A673 (cell line): ENCODE measurements at regions not wholly inside any gene's neighbourhood (a gene's known extent, or its start where the extent isn't known, plus 50 kb on each side); places are given as distances from the start of the nearest gene placed in this dataset.

ENCODE experiments used
- EZH2 ChIP-seq: fragments of 200-600 bp; sonication (generic); IDR thresholded peaks from 2 replicates; pipeline ENCODE4 v1.6.1; 2017; ENCODE audit warnings: borderline replicate concordance, low read depth, mild to moderate bottlenecking, mixed read lengths, antibody characterized with exemption, low read length; ENCODE audit not compliant: poor library complexity, severe bottlenecking
- TF ChIP-seq, protein P1 (sequence below): fragments of 300-800, 200-600 bp; sonication (generic); conservative IDR thresholded peaks from 2 replicates; pipeline ENCODE4 v1.5.1; 2017; ENCODE audit warnings: low read depth, mild to moderate bottlenecking, antibody characterized with exemption, low read length, moderate library complexity, mixed read lengths

DNA sequence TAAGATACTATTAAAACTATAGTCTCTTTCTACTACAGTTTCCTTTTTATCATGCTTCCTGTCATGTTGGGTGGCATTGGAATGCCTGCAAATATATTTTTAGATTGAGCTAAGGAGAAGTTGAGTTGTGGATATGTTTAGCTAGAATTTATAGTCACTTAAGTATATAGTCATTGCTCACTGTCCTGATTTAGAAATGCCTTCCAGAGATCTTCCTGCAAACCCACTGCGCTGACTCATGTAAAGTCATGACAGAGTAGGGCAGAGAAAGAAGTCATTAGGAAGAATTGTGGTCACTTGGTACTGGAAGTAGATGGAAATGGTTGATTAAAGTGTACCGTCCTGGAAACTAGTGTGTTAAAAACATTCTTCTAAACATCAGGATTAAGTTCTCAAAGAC, 490.3 kb upstream of the PABPC4L start:
- TF ChIP-seq, protein P1, sequence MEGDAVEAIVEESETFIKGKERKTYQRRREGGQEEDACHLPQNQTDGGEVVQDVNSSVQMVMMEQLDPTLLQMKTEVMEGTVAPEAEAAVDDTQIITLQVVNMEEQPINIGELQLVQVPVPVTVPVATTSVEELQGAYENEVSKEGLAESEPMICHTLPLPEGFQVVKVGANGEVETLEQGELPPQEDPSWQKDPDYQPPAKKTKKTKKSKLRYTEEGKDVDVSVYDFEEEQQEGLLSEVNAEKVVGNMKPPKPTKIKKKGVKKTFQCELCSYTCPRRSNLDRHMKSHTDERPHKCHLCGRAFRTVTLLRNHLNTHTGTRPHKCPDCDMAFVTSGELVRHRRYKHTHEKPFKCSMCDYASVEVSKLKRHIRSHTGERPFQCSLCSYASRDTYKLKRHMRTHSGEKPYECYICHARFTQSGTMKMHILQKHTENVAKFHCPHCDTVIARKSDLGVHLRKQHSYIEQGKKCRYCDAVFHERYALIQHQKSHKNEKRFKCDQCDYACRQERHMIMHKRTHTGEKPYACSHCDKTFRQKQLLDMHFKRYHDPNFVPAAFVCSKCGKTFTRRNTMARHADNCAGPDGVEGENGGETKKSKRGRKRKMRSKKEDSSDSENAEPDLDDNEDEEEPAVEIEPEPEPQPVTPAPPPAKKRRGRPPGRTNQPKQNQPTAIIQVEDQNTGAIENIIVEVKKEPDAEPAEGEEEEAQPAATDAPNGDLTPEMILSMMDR, result no peak
- TF ChIP-seq EZH2, result no peak
